GM12878 (cell line): ENCODE measurements at regions not wholly inside any gene's neighbourhood (a gene's known extent, or its start where the extent isn't known, plus 50 kb on each side); places are given as distances from the start of the nearest gene placed in this dataset.

Experiments
- E2F8 ChIP-seq: fragments of 450-650 bp; IDR thresholded peaks from 2 replicates; pipeline ENCODE4 v1.6.1; 2018; ENCODE audit warnings: mild to moderate bottlenecking, low read depth, moderate library complexity; ENCODE audit not compliant: partially characterized antibody
- ESRRA ChIP-seq: IDR thresholded peaks from 2 replicates; pipeline ENCODE4 v1.6.1; 2012; ENCODE audit warnings: mild to moderate bottlenecking, low read length, improper control_type of control experiment
- NFIC ChIP-seq: IDR thresholded peaks from 2 replicates; pipeline ENCODE4 v1.6.1; 2012; ENCODE audit warnings: low read depth, mild to moderate bottlenecking, inconsistent platforms, low read length, moderate library complexity
- NR2F1 ChIP-seq: fragments of 450-650 bp; conservative IDR thresholded peaks from 2 replicates; pipeline ENCODE4 v1.6.1; 2017; ENCODE audit warnings: mild to moderate bottlenecking
- TF ChIP-seq, protein P1 (sequence below): fragments of 150-350 bp; IDR thresholded peaks from 2 replicates; pipeline ENCODE4 v1.6.1; 2016; ENCODE audit warnings: low read depth, low read length
- TF ChIP-seq, protein P2 (sequence below): fragments of 450-650 bp; conservative IDR thresholded peaks from 2 replicates; pipeline ENCODE4 v1.6.1; 2017; ENCODE audit warnings: mild to moderate bottlenecking, moderate library complexity
- TF ChIP-seq, protein P3 (sequence below): IDR thresholded peaks from 2 replicates; pipeline ENCODE4 v1.6.1; 2011; ENCODE audit warnings: borderline replicate concordance, low read depth, mild to moderate bottlenecking, moderate library complexity, low read length; ENCODE audit not compliant: insufficient read depth, poor library complexity, severe bottlenecking

GRCh38 chr2:226508005-226508404, 291.6 kb downstream of the IRS1 start (continued):
- TF ChIP-seq, protein P1, sequence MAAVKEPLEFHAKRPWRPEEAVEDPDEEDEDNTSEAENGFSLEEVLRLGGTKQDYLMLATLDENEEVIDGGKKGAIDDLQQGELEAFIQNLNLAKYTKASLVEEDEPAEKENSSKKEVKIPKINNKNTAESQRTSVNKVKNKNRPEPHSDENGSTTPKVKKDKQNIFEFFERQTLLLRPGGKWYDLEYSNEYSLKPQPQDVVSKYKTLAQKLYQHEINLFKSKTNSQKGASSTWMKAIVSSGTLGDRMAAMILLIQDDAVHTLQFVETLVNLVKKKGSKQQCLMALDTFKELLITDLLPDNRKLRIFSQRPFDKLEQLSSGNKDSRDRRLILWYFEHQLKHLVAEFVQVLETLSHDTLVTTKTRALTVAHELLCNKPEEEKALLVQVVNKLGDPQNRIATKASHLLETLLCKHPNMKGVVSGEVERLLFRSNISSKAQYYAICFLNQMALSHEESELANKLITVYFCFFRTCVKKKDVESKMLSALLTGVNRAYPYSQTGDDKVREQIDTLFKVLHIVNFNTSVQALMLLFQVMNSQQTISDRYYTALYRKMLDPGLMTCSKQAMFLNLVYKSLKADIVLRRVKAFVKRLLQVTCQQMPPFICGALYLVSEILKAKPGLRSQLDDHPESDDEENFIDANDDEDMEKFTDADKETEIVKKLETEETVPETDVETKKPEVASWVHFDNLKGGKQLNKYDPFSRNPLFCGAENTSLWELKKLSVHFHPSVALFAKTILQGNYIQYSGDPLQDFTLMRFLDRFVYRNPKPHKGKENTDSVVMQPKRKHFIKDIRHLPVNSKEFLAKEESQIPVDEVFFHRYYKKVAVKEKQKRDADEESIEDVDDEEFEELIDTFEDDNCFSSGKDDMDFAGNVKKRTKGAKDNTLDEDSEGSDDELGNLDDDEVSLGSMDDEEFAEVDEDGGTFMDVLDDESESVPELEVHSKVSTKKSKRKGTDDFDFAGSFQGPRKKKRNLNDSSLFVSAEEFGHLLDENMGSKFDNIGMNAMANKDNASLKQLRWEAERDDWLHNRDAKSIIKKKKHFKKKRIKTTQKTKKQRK: no peak
- TF ChIP-seq NFIC: no peak
- TF ChIP-seq, protein P2, sequence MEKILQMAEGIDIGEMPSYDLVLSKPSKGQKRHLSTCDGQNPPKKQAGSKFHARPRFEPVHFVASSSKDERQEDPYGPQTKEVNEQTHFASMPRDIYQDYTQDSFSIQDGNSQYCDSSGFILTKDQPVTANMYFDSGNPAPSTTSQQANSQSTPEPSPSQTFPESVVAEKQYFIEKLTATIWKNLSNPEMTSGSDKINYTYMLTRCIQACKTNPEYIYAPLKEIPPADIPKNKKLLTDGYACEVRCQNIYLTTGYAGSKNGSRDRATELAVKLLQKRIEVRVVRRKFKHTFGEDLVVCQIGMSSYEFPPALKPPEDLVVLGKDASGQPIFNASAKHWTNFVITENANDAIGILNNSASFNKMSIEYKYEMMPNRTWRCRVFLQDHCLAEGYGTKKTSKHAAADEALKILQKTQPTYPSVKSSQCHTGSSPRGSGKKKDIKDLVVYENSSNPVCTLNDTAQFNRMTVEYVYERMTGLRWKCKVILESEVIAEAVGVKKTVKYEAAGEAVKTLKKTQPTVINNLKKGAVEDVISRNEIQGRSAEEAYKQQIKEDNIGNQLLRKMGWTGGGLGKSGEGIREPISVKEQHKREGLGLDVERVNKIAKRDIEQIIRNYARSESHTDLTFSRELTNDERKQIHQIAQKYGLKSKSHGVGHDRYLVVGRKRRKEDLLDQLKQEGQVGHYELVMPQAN: no peak
- TF ChIP-seq, protein P3, sequence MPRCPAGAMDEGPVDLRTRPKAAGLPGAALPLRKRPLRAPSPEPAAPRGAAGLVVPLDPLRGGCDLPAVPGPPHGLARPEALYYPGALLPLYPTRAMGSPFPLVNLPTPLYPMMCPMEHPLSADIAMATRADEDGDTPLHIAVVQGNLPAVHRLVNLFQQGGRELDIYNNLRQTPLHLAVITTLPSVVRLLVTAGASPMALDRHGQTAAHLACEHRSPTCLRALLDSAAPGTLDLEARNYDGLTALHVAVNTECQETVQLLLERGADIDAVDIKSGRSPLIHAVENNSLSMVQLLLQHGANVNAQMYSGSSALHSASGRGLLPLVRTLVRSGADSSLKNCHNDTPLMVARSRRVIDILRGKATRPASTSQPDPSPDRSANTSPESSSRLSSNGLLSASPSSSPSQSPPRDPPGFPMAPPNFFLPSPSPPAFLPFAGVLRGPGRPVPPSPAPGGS: no peak
- TF ChIP-seq E2F8: no peak
- TF ChIP-seq NR2F1: no peak
- no peak for TF ChIP-seq ESRRA
